ENCODE measurements at regions not wholly inside any gene's neighbourhood (a gene's known extent, or its start where the extent isn't known, plus 50 kb on each side); places are given as distances from the start of the nearest gene placed in this dataset.

DNA sequence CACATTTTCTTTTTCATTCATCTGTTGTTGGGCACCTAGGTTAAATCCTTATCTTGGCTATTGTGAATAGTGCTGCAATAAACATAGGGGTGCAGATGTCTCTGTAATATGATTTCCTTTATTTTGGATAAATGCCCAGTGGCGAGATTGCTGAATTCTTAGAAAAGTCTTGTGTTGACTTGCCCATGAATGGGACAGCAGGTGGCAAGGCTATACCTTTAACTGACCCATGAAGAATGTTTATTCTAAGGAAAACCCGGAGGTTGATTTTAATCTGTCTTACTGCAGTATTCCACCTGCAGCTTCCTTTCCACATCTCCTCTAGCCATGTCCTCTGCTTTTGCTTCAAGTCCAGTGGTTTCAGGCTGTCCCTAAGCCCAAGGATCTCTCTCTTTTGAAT lies 220.6 kb downstream of the SNCA start:
- TF ChIP-seq EZH2 (IDR thresholded peaks at IDR 0.05; ENCODE audit: borderline replicate concordance, low read depth, low read length, severe bottlenecking): no peak
- TF ChIP-seq, protein P1, sequence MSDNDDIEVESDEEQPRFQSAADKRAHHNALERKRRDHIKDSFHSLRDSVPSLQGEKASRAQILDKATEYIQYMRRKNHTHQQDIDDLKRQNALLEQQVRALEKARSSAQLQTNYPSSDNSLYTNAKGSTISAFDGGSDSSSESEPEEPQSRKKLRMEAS (IDR thresholded peaks at IDR 0.05; ENCODE audit: insufficient read depth, insufficient read length): no peak
- TF ChIP-seq, protein P2, sequence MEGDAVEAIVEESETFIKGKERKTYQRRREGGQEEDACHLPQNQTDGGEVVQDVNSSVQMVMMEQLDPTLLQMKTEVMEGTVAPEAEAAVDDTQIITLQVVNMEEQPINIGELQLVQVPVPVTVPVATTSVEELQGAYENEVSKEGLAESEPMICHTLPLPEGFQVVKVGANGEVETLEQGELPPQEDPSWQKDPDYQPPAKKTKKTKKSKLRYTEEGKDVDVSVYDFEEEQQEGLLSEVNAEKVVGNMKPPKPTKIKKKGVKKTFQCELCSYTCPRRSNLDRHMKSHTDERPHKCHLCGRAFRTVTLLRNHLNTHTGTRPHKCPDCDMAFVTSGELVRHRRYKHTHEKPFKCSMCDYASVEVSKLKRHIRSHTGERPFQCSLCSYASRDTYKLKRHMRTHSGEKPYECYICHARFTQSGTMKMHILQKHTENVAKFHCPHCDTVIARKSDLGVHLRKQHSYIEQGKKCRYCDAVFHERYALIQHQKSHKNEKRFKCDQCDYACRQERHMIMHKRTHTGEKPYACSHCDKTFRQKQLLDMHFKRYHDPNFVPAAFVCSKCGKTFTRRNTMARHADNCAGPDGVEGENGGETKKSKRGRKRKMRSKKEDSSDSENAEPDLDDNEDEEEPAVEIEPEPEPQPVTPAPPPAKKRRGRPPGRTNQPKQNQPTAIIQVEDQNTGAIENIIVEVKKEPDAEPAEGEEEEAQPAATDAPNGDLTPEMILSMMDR (IDR thresholded peaks at IDR 0.05; ENCODE audit: extremely low read depth in 1 of 2, insufficient read depth in 1 of 2, low read depth in 1 of 2, low read length in 2 of 2): no peak
- TF ChIP-seq POLR2A (IDR thresholded peaks at IDR 0.05; ENCODE audit: low read depth, low read length): no peak
- TF ChIP-seq GATA2 (IDR thresholded peaks at IDR 0.05; ENCODE audit: insufficient read depth, insufficient read length, low read depth, low read length): no peak
- TF ChIP-seq MYC (IDR thresholded peaks at IDR 0.05; ENCODE audit: low read depth, low read length): no peak
